Frontal cortex (tissue), 3 donors: ENCODE measurements at regions not wholly inside any gene's neighbourhood (a gene's known extent, or its start where the extent isn't known, plus 50 kb on each side); places are given as distances from the start of the nearest gene placed in this dataset.

ENCODE experiments used
- DNase-seq, 2 donors: peaks; one replicate each; pipeline ENCODE4 v3.0.0; 2012; ENCODE audit warnings: low spot score in 2 of 2
- FAIRE-seq: peaks from 2 replicates; lab custom pipeline; 2012; peaks lifted over from hg19 to GRCh38; lab: Jason Lieb, UNC
- donor health status: control.
- donor health status: control.
- donor health status: control.

- FAIRE-seq (no peak), DNase-seq (no peak)
Observed at GRCh38 chr10:4383651-4384098, 442.3 kb upstream of the AKR1E2 start.

- FAIRE-seq (no peak), DNase-seq (no peak)
Observed at GRCh38 chr10:4382811-4383210, 443.2 kb upstream of the AKR1E2 start.

GRCh38 chr10:4373612-4374011 is 452.4 kb upstream of the AKR1E2 start:
- FAIRE-seq (no peak), DNase-seq (no peak)

- DNase-seq (no peak), FAIRE-seq (no peak)
Observed at GRCh38 chr10:4373098-4373497, 452.9 kb upstream of the AKR1E2 start.

- FAIRE-seq (no peak), DNase-seq (no peak)
Observed at GRCh38 chr10:4372601-4373000, 453.4 kb upstream of the AKR1E2 start.

- FAIRE-seq (no peak), DNase-seq (no peak)
Observed at GRCh38 chr10:4371691-4372295, 454.2 kb upstream of the AKR1E2 start.

- no peak for FAIRE-seq
Observed at GRCh38 chr10:4370376-4370775, 455.6 kb upstream of the AKR1E2 start.

GRCh38 chr10:4361581-4361980 is 464.4 kb upstream of the AKR1E2 start:
- FAIRE-seq (no peak), DNase-seq (no peak)

More at GRCh38 chr10:4370376-4370775, 455.6 kb upstream of the AKR1E2 start:
- no peak for DNase-seq

- FAIRE-seq (peak; percentile 36), DNase-seq (no peak)
Observed at GRCh38 chr10:4359003-4359402, 467.0 kb upstream of the AKR1E2 start.

- FAIRE-seq (no peak), DNase-seq (no peak)
Observed at GRCh38 chr10:4357911-4358310, 468.1 kb upstream of the AKR1E2 start.

GRCh38 chr10:4355350-4355749 is 470.7 kb upstream of the AKR1E2 start:
- no peak for DNase-seq
- FAIRE-seq: no peak

GRCh38 chr10:4354382-4354812 is 471.6 kb upstream of the AKR1E2 start:
- DNase-seq: no peak
- FAIRE-seq: no peak

GRCh38 chr10:4353964-4354363 is 472.0 kb upstream of the AKR1E2 start:
- FAIRE-seq: no peak
- DNase-seq: no peak

GRCh38 chr10:4353059-4353655 is 472.9 kb upstream of the AKR1E2 start:
- FAIRE-seq (no peak), DNase-seq (no peak)

GRCh38 chr10:4352414-4352961 is 473.5 kb upstream of the AKR1E2 start:
- DNase-seq (no peak), FAIRE-seq (no peak)

GRCh38 chr10:4351723-4352413 is 474.1 kb upstream of the AKR1E2 start:
- no peak for FAIRE-seq
- DNase-seq: no peak

GRCh38 chr10:4347397-4347796 is 478.6 kb upstream of the AKR1E2 start:
- FAIRE-seq: no peak
- no peak for DNase-seq

- DNase-seq (no peak), FAIRE-seq (no peak)
Observed at GRCh38 chr10:4345877-4346646, 479.9 kb upstream of the AKR1E2 start.

- FAIRE-seq: no peak
- DNase-seq: peak in 1 of 2 donors; percentile 27
Observed at GRCh38 chr10:4344492-4344994, 481.5 kb upstream of the AKR1E2 start.

GRCh38 chr10:4343873-4344272 is 482.1 kb upstream of the AKR1E2 start:
- DNase-seq (no peak), FAIRE-seq (no peak)
